ENCODE measurements at regions not wholly inside any gene's neighbourhood (a gene's known extent, or its start where the extent isn't known, plus 50 kb on each side); places are given as distances from the start of the nearest gene placed in this dataset.
"Not testable (repeated sequence)": the region's sequence is repeated elsewhere in the genome, so short reads cannot be mapped to it uniquely, and the experiment has no call there.

DNA sequence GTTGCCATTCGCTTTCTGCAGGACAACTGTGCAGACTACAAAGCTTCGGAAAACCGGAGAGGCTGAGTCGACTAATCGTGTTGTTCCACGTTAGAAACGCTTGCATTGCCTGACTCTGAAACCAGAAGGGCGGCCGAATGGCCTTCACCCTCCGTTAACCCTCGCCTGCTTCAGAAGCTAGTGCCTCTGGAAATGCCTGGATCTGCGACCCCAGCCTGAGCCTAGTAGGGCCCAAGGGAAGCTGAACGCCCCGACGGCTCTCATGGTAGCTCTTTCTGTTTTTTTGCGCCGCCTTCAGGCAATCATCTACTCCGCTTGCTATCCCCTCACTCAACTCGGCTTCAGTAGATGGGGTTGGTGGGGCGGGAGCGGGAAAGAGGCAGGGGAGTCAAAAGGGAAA lies 117.3 kb downstream of the PPIAL4A start:
- DNase-seq (ENCODE audit: low read depth), result not testable (repeated sequence)

DNA sequence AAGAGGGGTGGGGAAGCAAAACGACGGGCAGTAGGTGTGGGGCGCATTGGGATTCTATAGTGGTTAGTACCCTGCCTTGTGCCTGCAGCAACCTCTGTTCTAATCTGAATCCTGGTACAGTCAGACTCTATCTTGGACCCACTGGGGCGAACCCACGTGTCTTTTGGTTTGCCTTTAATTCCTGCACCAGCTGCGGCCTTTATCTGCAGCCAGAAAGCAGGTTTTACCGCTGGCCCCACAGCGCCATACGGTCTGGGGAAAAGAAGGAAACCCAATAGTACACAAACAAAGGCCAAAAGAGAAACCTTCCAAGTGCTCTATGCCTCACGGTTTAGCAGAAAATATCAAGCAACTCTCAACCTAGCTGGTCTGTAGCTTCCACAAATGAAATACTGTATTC lies 118.2 kb downstream of the PPIAL4A start:
- DNase-seq (ENCODE audit: low read depth), result not testable (repeated sequence)

DNA sequence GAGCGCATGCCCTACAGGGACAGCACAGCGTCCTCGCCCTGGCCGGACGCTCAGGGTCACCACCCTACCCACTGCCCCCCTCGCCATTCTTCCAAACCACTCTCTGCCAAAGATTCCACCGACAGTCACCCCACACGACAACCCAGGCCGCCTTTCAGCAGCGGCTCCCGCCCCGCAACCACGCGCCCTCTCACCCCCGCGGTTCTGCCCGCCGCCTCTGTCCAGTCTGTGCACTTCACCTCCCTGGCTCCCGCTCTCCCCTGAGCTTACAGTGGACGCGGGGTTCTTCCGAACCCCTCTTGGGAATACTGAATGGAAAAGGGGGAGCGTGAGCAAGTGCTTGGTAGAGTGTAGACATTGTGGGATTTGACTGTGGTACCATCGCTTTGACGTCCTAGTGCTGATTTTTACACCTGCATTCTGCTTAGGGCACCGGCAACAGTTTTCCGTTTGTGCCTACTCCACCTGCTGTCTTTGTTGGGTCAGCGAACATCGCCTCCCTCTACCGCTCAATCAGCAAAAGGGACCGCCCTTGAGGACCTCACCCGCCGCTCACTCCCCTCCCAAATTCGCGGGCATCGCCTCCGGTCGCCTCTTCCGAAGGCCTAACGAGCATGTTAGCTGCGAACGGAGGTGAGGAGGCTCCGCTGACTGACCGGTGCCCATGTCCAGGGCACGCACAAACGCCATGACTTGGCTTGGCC lies 119.1 kb downstream of the PPIAL4A start:
- DNase-seq (ENCODE audit: low read depth), result not testable (repeated sequence)

DNA sequence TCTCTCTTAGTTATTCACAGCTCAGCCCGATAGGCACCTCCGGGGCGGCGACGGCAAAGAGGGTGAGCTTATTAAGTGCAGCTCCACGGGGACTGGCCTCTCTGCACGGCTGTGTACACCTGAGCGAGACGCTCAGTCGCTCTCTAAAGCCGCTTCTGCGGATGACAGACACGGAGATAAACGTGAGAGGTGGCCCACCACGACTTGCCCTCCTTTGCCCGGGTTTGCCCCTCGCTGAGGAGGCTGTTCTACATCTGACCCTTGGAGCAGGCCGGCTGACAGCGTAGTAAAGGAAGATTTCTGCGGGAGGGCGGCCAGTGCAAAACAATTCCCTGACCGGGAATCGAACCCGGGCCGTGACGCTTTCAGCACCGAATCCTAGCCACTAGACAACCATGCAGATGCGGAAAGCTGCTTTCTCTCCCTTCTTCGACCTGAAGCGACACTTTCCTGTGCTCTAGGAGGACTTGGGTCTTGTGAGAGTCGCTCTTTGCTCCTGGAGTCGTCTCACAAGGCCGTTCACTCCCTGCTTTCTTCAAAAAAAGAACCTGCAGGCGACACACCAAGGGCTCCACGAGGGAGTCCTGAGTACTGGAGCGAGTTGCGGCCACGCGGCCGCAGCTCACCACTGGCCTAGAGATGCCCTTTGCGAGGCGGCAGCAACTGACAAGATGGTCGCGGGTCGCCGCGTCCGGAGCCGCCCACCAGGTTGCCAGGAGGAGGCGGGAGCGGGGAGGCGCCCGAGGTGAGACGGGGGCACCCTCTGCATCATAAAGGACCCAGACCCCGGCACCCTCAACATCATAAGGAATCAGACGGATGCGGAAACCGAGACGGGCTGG lies 119.9 kb downstream of the PPIAL4A start:
- peak; percentile 1 for DNase-seq (ENCODE audit: low read depth)

DNA sequence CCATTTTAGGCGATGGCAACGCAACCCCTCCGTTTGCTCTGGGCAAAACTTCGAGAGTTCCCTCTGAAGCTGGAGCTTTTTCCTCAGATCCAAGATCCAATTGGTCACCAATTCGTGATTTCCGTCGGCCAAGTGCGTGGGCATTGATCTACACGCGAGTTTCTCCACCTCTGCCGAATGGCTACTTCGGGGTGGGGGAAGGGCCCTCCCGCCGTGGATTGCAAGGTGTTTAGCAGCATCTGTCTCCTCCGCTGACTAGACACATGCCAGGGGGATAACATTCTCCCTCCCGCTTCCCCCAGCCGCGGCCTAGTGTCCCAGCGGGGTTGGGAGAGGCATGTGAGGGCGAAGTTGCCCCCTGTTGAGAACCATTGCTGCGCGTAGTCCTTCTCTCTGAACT lies 120.6 kb downstream of the PPIAL4A start:
- DNase-seq (ENCODE audit: low read depth), result not testable (repeated sequence)

DNA sequence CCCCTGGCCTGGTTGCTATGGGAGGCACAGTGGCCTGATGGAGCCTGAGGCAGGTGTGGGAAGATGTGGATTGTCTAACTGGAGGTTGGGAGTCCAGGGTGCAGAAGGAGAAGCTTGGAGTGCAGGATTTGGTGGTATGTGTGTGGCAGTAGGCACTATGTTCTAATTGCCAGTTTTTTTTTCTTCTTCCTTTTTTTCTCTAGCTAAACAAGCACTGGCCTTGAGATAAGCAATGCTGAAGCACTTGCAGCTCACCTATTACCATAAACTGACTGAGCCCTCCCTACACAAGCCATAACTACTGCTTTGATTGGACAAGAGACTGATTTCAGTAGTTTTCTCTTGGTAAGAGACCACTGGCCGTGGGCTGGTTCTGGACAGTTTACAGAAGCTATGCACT lies 123.6 kb downstream of the PPIAL4A start:
- DNase-seq (ENCODE audit: low read depth), result not testable (repeated sequence)

DNA sequence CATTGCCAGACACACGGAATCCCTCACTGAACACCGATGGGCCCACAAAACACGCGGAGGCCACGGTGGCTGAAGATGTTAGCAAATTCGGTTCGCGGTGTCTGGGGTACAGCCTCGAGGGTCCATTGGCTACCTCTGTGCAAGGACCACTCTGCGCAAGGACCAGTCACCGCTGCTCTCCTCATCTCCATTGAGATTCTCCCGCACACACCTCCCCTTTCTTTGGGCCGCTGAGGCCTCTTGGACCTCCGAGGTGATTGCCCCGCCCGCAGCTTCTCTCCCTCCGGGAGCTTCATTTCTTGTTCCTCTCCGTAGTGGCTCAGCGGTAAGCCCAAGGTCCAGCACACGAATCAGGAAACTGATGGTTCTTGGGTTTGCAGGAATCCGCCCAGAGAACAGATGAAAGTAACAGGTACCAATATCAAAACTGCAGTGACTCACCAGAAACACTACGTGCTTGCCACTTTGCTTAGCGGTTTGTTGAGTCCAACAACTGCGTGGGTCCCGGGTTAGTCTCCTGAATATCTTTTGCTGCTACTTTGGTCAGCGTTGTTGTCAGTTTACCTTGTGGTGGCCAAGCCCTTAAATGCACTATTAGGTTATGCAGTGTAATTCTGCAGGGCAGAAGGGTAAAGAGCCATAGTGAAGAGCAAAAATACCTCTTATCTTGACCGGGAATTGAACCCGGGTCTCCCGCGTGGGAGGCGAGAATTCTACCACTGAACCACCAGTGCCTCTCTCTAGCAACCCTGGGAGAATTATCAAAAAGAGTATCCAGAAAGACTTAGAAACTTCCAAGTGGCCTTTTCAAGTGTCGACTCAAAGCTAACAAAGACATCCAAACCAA lies 126.8 kb downstream of the PPIAL4A start:
- DNase-seq (ENCODE audit: low read depth), result peak; percentile 68

DNA sequence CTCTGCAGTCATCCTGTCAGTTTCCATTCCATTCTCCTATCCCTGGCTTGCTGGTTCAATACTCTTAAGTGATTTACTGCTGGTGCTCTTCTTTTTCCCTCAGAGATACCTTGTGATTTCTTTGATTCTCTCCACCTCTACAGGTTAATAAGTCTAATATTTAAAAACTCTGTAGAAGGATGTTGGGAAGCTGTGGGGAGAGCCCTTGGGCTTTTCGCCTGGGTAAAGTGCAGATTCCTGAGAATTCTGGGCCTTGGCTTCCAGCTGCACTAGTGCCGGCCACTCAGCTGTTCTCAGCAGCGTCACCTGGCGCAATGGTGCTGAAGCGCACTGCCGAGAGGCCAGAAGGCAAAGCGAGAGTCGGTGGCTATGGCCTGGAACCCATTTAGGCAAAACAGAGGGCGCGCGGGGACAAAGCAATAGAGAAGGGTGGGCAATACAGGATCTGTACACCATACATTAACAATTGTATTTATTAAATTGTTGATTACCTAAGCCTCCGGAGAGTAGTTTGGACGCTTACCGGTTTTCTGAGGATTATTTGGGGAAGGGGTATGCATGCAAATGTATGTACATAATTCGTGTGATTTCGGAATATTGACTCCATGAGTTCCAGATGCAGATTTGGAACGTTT lies 130.3 kb downstream of the PPIAL4A start:
- not testable (repeated sequence) for DNase-seq (ENCODE audit: low read depth)

DNA sequence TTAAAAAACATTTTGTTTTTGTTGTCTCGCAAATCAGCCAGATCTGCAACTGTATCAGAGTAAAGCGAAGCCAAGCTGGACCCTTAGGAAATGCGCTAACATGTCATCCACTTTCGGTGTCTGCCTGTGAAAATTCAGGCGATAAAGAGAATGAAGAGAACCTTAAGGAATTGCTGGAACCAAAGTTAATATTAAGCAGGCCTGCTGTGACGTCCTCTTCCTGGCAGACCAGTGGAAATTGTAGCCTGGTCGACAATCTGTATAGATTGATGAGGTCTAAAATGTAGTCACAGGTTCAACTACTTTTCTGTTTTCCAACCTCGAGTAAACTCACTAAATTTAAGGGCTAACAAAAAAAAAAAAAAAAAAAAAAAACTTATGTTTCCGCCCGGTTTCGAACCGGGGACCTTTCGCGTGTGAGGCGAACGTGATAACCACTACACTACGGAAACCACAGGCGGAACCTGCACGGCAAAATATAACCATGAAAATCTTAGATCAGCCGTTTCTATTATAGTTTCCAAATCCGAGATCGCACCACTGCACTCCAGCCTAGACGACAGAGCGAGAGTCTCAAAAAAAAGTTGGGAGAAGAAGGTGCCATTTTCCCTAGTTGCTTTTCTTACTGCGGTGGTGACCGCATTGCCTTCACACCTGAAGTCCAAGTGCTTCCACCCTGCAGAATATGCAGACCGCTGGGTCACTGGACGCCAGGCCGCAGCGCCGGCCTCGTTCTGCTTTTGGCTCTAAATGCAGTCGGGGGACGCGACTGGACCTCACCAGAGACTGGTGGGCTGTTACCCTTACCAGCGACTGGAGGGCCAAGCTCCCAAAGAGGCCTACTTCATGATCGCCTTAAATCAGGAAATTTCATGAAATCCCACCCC lies 131.0 kb downstream of the PPIAL4A start:
- peak; percentile 26 for DNase-seq (ENCODE audit: low read depth)

DNA sequence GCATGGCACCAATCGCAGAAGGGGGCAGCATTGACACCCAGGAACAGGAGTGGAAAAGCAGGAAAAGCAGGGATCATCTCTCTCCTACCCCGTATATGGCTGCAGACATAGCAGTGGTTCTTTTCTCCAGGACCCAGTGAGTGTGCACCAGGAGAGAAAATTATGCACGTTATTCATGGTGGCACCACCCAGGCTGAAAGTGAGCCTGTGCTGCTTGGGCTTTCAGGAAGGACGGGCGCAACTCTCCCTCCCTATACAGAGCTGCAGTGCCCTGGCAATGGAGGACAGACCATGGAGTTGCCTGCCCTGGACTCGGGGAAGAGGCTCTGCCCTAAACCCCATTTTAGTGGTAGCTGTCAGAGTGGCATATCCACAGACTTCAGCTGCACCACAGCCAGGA lies 132.1 kb downstream of the PPIAL4A start:
- DNase-seq (ENCODE audit: low read depth), result not testable (repeated sequence)

DNA sequence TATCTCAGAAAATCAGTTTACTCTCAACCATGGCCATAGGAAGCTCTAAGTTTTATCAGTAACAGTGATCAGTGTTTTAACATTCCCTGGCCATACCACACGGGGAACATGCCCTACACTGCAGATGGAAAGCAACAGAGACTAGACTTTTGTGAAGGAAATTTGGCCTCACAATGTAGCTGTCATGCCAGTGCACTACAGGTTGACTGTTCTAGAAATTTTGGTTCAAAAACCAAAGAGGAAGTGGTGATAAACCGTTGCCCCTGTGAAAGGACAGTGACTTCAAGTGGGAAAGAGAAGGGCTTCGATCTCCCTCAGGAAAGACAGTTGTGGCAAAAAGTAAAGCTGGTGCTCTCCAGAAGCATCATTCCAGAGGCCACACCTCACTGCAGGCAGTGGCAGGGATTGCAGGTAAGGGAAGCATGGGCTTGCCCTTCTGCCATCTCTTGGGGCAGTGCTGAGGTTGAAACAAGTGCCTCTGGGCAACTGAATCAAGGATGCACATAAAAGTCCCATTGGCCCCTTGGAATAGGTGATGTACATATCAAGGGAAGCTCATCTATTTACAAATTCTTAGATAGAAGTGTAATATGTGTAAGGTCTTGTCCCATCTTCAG lies 143.4 kb downstream of the PPIAL4A start:
- not testable (repeated sequence) for DNase-seq (ENCODE audit: low read depth)

DNA sequence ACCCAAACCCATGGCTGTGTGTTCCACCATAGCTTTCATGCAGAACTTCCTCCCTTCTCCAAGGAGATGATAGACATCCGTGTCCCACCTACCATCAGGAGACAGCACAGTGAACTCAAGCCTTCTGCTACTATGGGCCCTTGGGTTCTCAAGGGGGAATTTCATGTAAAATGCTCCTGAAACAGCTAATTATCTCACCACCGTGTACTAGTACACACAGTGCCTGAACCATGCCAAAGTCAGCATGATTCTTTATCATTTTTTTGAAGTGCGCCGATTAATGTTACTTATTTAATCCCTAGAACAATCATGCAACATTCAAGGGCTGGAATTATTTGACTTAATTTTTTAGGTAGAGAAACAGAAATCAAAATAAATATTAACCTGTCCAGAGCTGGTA lies 147.2 kb downstream of the PPIAL4A start:
- not testable (repeated sequence) for DNase-seq (ENCODE audit: low read depth)

DNA sequence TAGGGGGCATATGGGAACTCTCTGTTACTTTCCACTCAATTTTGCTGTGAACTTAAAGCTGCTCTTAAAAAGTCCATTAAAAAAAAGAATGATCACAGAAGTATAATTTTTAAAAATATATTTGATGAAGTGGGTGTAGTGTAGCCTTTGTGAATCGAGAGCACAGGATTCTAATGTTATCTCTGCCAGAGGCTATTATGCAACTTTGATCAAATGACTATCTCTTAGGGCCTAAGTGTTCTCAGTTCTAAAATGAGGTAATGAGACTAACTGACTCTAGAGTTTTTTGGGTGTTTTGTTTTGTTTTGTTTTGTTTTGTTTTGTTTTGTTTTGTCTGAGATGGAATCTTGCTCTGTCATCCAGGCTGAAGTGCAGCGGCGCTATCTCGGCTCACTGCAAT lies 143.2 kb downstream of the FAM72B start:
- not testable (repeated sequence) for DNase-seq (ENCODE audit: low read depth)

DNA sequence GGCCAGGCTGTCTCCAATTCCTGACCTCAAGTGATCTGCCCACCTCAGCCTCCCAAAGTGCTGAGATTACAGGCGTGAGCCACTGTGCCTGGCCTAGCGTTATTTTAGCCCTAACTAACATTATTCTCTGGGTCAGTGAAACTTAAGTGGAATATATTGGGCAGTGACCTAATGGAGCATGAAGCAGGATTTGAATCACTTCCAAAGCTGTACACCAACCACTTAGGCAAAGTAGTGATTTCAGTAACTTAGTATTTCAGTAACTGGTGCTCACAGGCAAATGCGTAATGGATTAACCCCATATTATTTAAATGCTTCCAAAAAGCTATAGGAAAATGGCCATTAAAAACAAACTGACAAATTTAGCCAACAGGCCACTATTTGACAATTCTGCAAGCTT lies 142.6 kb downstream of the FAM72B start:
- DNase-seq (ENCODE audit: low read depth), result not testable (repeated sequence)

DNA sequence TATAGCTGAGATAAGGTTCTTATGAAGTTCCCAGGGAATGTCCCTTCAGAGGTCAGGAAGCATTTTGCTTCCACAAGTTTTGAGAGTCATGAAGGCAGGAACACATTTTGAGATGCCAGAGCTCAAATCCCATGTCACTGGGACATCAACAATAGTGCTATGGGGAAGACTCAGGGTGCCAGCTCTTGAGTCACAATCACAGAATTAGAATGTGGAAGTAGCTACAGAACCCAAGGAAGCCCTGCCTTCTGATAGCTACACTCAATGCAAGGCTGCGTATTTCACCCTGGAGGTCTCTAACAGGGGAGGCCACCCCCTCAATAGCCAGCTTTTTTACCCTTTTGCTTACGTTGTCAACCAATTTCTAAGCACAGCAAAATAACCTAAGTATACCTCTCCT lies 141.3 kb downstream of the FAM72B start:
- DNase-seq (ENCODE audit: low read depth), result not testable (repeated sequence)

DNA sequence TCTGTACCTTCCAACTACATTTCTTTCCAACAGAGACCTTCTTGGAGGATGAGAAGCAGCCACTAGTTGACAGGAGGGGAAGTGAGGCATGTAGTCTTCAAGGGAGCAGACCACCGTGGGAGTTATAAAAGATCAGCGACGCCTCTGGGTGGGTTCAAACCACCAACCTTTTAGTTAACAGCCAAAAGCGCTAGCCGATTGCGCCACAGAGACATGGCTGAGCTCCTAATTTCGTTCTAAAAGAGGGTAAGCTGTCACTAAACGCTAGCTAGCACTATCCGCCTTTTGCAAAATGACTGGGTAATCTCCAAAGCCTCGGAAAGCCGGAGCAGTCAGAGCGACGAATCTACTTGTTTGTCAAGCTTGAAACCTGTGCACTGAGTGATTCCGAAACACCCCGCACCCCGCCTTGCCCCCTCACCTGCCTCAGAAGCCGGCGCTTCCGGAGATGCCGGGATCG lies 135.8 kb downstream of the FAM72B start:
- not testable (repeated sequence) for DNase-seq (ENCODE audit: low read depth)

DNA sequence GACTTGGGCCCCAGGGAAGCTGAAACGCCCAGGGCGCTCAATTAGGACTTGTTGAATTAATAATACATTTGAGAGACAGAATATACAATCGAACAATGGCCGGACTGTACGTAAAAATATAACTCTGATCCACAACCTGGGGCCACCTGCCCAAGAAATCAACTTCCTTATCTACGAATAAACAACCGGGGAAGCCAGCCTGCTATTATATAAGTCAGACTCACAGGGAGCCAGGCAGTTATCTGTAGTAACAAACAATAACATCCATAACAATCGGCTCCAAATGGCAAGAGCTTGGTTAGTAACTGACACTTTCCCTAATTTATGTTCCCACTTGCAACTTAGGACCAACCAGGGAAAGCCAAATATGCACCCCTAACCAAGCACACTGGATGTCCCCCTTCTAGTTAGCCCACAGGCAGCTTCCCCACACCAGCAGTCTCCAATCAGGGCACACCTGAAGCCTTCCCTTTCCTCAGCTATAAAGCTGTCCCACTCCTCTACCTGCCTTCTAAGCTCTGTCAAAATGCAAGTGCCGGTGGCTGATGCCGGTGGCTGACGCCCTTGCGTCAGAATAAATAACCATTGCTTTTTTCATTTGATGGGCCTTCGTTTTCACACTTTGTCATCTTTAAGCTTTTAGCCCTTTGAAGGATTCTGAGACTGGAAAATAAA lies 135.2 kb downstream of the FAM72B start:
- DNase-seq (ENCODE audit: low read depth), result not testable (repeated sequence)

DNA sequence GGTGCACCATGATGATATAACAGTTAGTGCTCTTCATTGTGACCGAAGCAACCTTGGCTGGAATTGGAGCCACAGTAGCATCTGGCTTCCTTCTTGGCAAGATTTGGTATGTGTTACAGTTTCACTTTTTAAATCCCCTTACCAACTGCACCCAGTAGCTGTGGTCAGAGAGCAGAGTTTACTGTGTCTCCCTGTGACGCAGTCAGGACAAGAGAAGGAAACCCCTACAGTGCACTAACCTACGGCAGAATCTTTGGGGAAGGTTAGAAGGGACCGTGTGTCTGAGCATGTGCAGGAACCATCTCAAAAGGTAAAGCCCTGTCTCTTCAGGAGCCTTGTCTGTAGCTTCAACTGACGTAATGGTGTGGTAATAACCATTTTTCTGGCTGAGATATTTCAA lies 134.0 kb downstream of the FAM72B start:
- DNase-seq (ENCODE audit: low read depth), result not testable (repeated sequence)

DNA sequence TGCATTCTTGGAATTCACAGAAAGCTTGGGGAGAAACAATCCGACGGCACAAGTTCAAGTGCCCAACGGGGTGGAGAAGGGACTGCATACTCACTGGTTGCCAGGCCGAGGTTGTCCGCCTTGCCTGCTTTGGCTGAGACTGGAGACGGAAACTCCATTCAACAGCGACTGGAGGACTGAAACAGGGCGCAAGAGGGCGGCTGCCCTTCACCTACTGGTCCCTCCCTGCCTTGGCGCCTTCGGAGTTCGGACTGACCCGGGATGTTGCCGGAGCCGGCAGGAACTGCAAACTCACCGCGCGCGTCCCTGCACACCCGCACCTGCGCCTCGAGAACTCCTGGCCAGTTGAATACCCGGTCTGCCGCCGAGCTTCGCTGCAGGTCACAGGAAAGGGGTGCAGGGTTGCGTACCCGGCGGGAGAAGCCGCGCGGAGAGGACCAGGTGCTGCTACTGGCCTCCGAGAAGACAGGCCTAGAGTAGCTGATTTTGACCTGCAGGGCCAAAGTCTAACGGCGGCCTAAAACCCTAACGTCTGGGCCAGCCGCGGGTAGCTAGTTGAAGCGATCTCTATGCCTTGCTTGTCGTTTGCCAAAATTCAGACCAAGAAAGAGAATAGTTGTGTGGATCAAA lies 132.9 kb downstream of the FAM72B start:
- not testable (repeated sequence) for DNase-seq (ENCODE audit: low read depth)

All from iris pigment epithelial cell (primary cell).